Stimulated activated CD4-positive, alpha-beta T cell treated with anti-CD3 and anti-CD28 coated beads, Interleukin-12 subunit alpha, Interleukin-12 subunit beta, amount 100 ng/mL, for 48 hours (primary cell): ENCODE measurements at regions not wholly inside any gene's neighbourhood (a gene's known extent, or its start where the extent isn't known, plus 50 kb on each side); places are given as distances from the start of the nearest gene placed in this dataset.

Experiments
- DNase-seq, 3 donors: peaks; one replicate each; pipeline ENCODE4 v3.0.0-alpha.2; 2020; ENCODE audit warnings: low read depth in 2 of 3, low spot score in 1 of 3

DNA sequence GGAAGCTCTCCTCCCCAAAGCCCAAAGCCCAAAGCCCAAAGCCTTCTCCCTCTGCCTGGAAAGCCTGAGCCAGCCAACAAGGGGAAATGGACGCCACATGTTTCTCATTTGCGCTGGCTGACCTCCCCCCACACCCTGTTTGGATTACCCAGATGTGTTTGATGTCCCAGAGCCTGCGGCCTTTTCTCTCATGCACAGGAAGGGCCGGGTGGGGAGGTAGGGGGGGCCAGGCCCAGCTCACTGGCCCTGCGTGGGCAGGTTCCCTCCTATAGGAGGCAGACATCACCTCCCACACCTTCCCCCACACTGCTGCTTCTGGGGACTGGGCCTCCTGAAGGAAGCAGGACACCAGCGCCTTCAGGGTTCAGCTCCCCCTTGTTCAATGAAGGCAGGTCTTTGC is 116.3 kb downstream of the NAV1 start:
- no peak for DNase-seq

DNA sequence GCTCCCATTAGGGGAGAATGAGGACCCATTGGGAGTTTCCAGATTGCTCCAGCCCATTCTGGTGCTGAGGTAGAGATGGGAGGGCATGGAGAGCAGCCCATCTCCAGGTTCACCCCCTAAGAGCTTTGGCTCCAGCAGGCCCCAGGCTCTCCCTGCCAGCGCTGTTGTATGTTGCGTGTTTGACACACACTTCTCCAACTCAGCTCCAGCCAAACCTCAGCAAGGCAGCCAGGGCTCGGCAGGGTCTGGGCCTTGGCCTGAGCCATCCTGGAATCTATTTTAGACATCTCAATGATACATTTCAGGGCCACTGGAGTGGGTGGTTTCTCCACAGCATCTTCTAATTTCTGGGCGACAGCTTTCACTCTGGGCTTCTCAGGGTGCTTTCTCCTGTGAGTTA is 117.0 kb downstream of the NAV1 start:
- no peak for DNase-seq

DNA sequence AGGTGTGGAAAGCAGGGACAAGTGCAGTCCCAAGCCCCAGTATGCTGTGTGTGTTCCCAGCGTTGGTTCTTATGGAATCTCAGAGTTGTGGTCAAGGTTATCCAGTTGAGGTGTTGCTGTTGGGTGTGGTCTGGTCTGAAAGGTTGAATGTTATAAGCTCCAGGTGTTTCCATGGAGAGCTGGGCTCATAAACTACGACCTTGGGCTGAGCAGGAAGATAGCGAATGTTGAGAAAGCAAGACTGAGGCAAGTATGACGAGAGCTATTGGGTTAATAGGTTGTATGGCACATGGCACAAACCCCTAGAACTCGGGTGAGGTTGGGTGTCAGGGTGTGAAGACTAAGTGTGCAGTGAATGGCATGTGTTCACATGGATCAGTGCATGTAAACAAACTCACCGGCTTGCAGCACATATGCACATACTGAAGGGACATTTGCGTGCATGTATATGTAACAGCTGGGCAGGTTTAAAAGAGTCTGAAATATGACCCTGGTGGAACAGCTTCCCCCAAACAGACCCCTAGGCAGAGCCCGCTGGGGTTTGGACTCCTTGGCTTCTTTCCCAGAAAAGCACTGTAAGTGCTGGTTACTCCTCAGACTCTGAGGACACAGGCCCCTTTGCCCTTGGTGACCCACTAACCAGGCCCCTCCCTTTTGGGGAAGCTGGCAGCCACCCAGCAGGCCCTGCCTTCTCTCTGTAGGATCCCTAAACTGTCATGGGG is 117.5 kb downstream of the NAV1 start:
- DNase-seq: no peak

DNA sequence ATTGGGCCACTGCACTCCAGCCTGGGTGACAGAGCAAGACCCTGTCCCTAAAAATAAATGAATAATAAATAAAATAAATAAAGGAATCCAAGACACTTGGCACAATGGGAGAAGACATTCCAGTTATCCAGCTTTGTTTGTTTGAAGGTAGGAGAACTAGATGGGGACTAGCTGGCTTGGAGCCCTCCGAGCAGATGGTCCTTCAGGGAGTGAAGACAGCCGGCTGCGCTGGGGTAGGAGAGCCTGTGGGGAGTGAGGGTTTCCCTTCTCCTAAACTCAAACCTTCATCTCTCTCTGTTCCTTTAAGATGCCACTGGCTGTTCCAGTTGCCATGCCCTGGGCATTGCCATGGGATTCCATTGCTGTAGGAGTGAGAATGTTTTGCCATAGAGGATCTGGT is 120.6 kb downstream of the NAV1 start:
- DNase-seq: no peak

DNA sequence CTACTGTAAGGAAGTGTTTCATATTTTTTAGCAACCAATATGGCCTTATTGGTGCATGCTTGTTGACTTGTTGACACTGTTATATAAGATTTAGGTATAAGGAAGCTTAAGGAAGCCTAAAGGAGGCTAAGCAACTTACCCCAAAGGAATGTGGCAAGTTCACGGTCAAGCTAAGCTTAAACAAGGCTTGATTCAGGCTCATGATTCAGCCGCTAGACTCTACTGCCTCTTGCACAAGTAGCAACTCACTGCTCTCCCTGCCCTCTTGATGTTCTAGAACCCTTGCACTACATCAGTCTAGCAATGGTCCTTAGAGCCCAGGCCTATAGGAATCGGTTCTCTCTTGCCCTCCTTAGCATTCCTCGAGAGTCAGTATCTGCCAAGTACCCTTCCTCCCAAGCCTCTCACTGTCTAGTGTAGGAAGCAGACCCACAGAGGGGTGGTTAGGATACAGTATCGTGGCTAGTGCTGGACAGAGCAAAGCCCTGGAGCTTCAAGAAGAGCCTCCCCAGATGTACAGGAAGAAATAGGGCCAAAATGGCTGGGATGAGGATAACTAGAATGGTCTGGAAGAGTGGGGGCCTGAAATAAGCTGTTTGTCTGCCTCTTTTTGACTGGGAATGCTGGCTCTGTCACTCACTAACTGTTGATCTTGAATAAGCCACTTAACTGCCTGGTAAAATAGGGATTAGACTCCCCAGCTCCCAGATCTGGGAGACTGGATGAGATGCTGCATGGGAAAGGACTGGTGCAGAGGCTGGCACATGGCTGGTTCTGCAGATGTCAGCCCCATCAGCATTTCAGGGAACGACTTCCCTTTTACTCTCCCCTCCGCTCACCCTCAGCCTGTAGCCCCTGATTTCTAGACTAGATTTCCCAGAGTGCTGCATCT is 122.2 kb downstream of the NAV1 start:
- no peak for DNase-seq

DNA sequence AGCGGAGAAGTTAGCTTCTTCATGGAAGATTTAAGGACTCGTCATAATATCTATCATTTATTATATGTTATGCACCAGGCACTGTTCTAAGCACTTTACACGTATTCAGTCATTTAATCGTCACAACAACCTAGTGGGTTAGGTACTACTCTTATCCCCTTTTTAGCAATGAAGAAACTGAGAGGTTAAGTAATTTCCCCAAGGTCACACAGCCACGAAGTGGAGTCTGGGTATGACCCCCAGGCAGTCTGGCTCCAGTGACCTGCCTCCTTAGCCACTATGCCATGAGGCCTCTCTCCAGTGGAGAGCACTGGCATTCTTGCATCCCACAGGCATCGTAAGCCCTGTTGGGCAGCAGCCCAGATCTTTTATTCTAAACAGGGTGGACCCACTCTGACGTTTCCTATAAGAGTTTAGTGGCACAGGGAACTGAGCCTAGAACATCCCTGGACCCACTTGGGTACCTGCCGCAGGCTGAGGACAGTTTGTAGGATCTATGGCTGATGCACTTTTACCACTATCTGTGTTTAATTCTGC is 123.0 kb downstream of the NAV1 start:
- no peak for DNase-seq

DNA sequence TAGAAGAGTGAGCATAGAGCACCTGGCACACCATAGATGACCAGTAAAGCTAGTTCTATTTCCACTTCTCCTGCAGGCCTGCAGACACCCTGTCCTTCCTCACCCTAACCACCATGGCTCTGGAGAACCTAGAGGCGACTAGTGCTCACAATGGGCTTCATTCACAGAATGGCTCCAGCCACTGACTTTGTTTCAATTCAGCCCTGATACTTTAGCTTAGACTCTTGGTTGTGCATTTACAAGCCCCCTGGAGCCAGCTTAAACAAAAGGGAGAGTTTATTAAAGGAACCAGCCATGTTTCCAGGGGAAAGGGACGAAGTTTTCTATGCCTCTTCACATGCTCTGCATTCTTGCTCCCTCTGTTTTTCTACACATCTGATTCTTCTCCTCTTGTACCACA is 123.7 kb downstream of the NAV1 start:
- no peak for DNase-seq

DNA sequence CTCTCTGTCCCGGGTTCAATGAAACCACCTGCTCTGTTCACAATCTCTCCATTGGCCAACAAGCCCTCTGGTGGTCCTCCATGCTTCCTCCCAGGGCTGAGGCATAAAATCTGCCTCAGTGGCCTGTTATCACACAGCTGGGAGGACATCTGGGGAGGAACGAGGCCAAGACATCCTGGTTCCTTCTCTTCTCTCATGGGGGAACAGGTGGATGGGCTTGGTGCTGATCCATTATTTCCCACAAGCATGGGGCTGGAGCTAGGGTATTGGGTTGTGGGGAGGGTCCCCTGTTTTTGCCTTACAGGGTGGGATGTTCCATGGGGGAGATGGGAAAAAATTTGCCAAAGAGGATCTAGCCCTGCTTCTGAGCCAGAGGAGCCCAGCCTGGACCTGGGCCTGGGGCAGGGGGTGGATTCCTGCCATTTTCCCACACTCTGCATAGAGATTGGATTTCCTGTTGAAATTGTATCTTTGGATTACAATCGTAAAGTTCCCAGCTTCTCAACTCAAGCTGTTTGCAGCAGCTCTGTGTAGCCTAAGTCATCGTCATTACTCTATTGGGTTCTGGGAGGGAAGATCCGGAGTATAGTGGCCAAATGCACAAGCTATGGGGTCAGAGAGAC is 124.7 kb downstream of the NAV1 start:
- no peak for DNase-seq

DNA sequence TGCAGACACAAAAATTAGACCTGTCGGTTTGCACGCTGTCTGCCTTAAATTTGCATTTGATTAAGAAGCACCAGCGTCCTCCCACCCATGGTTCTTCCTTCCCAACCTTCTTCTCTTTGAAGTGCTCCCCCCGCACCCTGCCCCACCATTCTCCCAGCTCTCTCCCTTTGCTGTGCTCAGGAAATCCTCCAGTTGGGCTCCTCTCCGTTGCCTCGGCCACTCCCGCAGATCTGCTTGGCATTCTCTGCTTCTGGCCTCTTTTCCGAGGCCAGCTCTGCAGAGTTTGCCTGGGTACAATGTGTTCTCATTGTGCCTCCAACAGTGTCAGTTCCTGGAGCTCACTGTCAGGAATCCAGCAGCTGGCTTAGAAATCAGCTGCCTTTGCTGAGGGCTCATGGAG is 126.1 kb downstream of the NAV1 start:
- DNase-seq: no peak

DNA sequence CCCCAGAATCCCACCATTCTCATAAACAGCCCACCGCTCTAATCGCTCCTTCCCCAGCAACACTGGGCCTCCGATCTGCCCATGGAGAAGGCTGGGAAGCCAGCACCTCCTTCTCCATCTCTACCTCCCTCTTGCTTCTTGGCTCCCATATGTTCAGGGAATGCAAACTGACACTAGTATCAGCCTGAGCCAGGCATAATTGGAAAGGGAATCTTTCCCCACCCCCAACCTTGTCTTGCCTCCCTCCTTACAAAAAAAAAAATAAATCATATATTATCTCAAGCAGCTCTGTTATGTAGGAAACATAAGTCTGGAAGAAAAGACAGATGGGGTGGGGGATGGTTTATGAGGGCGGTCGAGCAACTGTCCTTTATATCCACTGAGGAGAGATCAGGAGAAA is 127.2 kb downstream of the NAV1 start:
- DNase-seq: no peak

DNA sequence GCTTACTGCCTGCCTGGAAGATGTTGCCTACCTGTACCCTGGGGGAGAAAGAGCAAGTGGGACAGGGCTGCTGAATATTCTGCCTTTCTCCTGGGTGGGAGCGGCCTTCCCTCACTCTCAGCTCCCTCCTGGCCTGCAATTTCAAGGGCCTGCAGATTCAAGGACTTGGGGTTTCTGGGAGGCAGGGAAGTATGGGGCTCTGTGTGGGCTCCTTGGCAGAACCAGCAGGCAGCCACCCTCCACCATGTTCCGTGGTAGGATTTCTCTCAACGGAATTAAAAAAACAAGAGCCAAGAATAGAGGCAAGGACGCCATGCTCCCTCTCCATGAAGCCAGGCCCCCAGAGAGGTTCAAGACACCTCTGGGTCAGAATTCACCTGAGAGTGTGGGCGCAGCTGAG is 127.7 kb downstream of the NAV1 start:
- no peak for DNase-seq

DNA sequence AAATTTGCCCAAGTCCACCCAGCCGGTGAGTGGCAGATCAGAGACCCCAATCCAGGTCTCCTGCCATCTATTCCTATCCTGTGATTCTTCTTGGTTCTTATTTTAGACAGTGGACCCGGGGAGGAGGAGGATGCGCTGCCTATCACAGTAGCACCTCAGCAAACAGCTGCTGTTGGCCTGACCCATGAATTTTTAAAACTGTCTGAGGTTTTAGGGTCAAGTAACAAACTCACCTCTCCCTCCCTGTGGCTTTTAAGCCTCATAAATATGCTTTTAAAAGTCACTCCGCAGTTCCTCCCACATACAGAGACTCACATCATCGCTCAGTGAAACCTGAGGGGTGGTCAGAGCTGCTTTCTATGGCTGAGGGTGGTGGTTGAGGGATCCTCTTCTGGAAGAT is 128.6 kb downstream of the NAV1 start:
- DNase-seq: no peak

DNA sequence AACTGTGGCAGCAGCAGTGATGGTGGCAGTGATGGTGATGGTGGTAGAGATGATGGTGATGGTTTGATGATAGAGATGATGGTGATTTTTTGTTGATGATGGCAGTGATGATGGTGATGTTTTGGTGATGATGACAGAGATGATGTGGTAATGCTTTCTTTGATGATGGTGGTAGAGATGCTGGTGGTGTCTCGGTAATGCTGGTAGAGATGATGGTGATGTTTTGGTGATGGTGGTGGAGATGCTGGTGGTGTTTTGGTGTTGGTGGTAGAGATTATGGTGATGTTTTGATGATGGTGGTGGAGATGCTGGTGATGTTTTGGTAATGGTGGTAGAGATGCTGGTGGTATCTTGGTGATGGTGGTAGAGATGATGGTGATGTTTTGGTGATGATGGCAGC is 131.6 kb downstream of the NAV1 start:
- no peak for DNase-seq

DNA sequence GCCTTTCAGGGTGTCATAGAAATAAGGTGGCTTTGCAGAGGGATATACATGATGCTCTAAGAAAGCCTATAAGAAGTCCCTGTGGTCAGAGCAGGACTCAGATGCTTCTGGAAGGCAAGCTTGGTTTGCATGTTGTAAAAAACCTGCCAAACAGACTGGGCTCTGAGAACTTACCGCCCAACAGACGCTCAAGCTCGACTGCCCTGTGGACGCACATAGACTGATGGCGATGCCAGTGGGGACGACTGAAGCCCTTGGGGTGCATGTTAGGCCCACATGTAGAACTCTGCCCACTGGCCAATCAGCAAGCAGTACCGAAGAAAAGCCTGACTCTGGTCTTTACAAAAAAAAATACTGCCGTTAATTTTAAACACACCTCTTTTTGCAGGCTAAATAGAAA is 133.8 kb downstream of the NAV1 start:
- no peak for DNase-seq

DNA sequence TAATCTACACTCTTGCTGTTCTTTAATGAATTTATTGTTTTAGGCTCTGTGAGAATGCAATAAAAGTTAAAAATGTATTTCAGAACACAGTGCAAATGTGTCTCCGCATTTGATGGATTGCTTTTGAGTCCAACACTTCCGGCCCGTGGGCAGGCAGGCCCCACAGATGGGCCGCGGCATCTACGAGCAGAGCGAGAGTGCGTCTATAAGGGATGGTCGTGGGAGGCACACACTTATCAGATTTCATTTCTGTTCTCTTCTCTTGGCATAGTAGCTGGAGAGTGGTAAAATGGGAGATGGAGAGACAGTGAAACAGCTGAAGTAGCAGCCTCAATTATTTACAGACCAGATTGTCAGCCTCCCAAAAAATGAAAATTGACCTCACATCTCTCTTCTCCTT is 134.2 kb downstream of the NAV1 start:
- no peak for DNase-seq

DNA sequence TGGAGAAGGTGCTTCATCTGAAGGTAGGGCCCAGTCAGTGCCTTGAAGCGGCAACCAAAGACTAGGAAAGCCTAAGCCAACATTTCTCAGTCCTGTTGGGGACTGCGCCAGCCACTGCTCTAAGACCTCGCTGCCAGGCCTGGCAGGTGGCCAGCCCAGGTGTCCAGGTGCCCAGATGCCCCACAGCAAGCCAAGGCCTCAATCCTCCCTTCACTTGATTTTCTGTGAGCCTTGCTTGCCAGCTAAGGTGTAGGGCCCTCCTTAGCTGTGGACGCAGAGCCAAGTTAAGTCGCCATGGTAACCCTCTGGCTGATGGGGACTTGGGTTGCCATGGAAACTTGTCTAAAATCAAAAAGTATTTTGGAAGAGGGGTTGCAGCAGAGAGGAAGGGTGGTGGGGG is 135.0 kb downstream of the NAV1 start:
- DNase-seq: no peak

DNA sequence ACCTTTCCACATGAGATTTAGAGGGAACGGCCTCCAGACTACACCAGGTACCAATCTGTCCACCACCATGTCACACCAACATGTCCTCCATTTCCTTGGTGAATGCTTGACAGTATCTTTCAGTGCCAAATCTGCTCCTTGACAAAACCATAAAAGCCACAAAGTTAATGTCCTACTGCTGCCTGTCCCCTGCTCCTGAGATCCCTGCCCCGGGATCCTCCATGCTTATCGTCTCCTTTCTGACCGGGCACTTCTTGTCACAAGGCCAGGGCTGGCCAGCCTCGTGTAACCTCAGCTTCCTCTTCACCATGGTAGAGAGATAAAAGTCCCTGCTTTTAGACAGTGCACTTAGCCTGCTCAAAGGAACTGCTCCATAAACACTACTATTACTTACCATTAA is 136.2 kb downstream of the NAV1 start:
- DNase-seq: no peak

DNA sequence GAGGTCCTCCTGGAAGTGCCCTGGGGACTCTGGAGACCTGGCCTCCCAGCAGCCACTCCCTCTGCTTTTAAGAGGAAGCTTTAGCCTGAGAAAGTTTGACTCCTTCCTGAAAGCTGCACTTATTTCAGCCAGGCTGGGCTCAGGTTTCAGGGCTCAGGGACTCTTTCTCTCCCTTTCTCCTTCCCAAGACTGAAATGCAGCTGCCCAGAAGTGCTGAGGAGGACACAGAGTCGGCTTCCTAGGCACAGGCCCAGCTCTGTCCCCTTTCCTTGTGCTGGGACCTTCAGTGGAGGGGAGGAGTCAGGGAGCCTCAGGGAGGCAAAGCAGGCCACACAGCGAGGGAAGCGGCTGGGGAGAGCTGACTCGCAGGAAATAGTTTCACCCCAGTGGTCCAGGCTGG is 137.3 kb downstream of the NAV1 start:
- DNase-seq: no peak

DNA sequence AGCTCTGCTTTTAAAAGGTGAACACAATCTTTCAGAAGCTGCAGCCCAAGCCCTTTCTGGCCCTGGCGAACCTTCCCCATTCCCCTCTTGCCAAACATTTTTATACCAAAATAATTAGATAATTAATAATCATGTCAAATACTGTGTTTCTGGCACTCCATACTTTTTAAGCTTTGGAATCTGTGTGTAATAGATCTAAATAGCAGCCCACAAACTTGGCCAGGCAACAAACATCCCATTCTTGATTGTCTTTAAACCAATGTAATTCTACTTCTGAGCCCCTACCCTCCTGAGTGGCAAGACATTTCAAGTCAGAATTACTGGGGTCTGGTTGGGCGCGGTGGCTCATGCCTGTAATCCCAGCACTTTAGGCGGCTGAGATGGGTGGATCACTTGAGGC is 137.7 kb downstream of the NAV1 start:
- DNase-seq: no peak

DNA sequence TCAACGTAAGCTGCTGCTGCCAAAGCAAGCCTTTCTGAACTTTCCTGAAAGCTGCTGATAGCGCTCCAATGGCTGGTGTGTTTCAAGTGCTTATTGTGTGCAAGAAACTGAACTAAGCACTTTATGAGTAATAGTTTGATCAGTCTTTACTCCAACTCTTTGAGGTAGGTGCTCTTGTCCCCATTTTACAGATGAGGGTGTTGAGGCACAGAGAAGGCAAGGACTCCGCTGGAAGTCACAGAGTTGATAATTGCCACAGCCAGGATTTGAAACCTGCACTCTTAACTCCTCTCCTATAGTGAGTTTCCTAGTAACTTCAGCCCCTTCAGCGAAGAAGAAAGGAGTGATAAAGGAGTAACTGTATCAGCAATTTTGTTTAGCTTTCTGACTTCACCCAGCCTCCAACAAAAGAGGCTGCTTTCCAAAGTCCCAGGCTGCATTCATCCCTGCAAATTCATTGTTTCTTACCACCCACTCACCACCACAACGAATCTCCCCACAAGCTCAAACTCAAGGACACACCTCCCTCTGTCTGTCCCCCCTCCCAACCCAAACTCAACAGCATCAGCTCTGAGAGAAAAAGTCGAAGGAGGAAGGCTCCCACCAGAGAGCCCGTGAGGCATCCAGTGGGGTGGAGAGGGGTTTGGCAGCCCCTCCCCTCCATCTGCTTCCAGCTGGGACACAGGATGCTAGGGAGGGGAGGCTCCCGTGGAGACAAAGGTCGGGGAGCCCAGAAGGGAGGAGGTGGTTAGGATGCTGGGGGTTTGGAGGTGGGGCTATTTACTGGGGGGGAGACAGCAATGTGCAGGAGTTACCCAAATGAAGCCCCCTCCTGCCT is 139.6 kb downstream of the NAV1 start:
- DNase-seq: no peak

DNA sequence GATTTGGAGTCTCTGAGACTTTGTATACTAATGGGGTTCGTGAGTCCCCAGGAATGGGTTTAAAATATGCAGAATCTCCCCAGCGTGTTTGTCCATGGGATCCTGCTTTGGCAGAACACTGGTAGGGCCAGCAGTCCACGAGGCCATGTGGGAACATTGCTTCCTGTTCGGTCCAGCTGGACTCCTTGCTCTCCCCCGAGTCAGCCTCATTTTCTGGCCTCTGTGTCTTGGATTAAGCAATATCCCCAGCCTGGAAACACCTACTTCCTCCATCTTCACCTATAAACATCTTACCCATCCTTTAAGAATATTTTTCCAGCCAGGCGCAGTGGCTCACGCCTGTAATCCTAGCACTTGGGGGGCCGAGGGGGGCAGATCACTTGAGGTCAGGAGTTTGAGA is 142.4 kb downstream of the NAV1 start:
- DNase-seq: no peak
